WI38 (cell line): ENCODE measurements at regions not wholly inside any gene's neighbourhood (a gene's known extent, or its start where the extent isn't known, plus 50 kb on each side); places are given as distances from the start of the nearest gene placed in this dataset.
"Not testable (repeated sequence)": the region's sequence is repeated elsewhere in the genome, so short reads cannot be mapped to it uniquely, and the experiment has no call there.

Experiments
- H3K4me3 ChIP-seq: 2 replicates; pipeline ENCODE4 v1.5.1; 2011; ENCODE audit warnings: low read depth, mild to moderate bottlenecking, control low read depth, low read length
- CTCF ChIP-seq: IDR thresholded peaks from 2 replicates; pipeline ENCODE4 v1.5.1; 2012; ENCODE audit warnings: low read depth, mild to moderate bottlenecking, control low read depth, low read length

- no peak overlapping the region for H3K4me3 ChIP-seq
- TF ChIP-seq CTCF = no peak
Observed at GRCh38 chr6:152811785-152812184, 61.2 kb downstream of the VIP start.

GRCh38 chr6:152815230-152815872 lies 64.8 kb downstream of the VIP start:
- TF ChIP-seq CTCF = no peak
- H3K4me3 ChIP-seq = no peak overlapping the region

- no peak overlapping the region for H3K4me3 ChIP-seq
- no peak for TF ChIP-seq CTCF
Observed at GRCh38 chr6:152816055-152816454, 65.5 kb downstream of the VIP start.

GRCh38 chr6:152821525-152821924 lies 70.9 kb downstream of the VIP start:
- H3K4me3 ChIP-seq = no peak overlapping the region
- no peak for TF ChIP-seq CTCF

- no peak for TF ChIP-seq CTCF
Observed at GRCh38 chr6:152824666-152825065, 74.1 kb downstream of the VIP start.

GRCh38 chr6:152828431-152828830 lies 77.8 kb downstream of the VIP start:
- TF ChIP-seq CTCF = no peak
- no peak overlapping the region for H3K4me3 ChIP-seq

More at GRCh38 chr6:152824666-152825065, 74.1 kb downstream of the VIP start:
- H3K4me3 ChIP-seq = no peak overlapping the region

- H3K4me3 ChIP-seq = not testable (repeated sequence)
Observed at GRCh38 chr6:152834366-152834765, 83.8 kb downstream of the VIP start.

GRCh38 chr6:152836523-152836922 lies 85.9 kb downstream of the VIP start:
- no peak for TF ChIP-seq CTCF
- no peak overlapping the region for H3K4me3 ChIP-seq
